GM12874 (cell line): ENCODE measurements at regions not wholly inside any gene's neighbourhood (a gene's known extent, or its start where the extent isn't known, plus 50 kb on each side); places are given as distances from the start of the nearest gene placed in this dataset.

ENCODE experiments used
- CTCF ChIP-seq: IDR thresholded peaks from 2 replicates; pipeline ENCODE4 v1.5.1; 2011; ENCODE audit warnings: low read depth, mild to moderate bottlenecking, control low read depth, low read length, moderate library complexity; ENCODE audit not compliant: insufficient read depth

- TF ChIP-seq CTCF: no peak
These were observed 124.4 kb downstream of the ASB1 start for GRCh38 chr2:238551091-238551490.

- TF ChIP-seq CTCF: no peak
These were observed 125.5 kb downstream of the ASB1 start for GRCh38 chr2:238552226-238552625.

- no peak for TF ChIP-seq CTCF
These were observed 126.4 kb downstream of the ASB1 start for GRCh38 chr2:238553159-238553558.

- no peak for TF ChIP-seq CTCF
These were observed 128.0 kb downstream of the ASB1 start for GRCh38 chr2:238554468-238555315.

GRCh38 chr2:238555786-238556542 lies 129.2 kb downstream of the ASB1 start:
- no peak for TF ChIP-seq CTCF

- no peak for TF ChIP-seq CTCF
These were observed 130.7 kb downstream of the ASB1 start for GRCh38 chr2:238557431-238557830.

GRCh38 chr2:238557936-238558335 lies 131.2 kb downstream of the ASB1 start:
- TF ChIP-seq CTCF: no peak
